ENCODE measurements at regions not wholly inside any gene's neighbourhood (a gene's known extent, or its start where the extent isn't known, plus 50 kb on each side); places are given as distances from the start of the nearest gene placed in this dataset.

DNA sequence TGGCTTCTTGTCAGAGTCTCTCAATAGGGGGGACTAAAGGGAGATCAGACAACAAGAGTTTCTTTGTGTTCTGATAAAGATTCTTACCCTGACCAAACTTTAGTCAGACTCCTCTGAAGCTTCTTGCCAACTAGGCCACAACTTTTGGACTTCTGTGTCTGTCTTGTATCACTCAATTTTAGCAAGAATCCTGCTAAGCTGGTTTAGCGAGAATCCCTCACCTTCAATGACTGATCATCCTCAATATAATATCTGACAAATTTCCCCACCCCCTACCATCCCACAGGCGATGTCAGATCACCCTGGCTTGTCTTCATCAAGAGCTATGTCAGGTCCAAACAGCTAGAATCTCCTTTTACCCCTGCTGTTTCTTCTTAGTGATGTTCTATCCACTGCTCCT, 215.2 kb downstream of the RASSF9 start:
- CTCF ChIA-PET, result no interaction called here
- no peak for TF ChIP-seq CTCF (IDR thresholded peaks at IDR 0.05)
- no peak overlapping the region for H3K27ac Mint-ChIP-seq
- no peak for DNase-seq
- H3K9me3 Mint-ChIP-seq, result no peaks in the 10 kb centered on the region
- intact Hi-C loops (cut with micrococcal nuclease), result no loop called here
- ATAC-seq, result no peak
- H3K27me3 Mint-ChIP-seq, result no peaks in the 10 kb centered on the region
- POLR2A ChIA-PET, result no interaction called here
- H3K4me3 Mint-ChIP-seq, result no peak overlapping the region
- H3K36me3 Mint-ChIP-seq (ENCODE audit: low read depth), result no peaks in the 10 kb centered on the region
- no peaks in the 10 kb centered on the region for H3K4me1 Mint-ChIP-seq (ENCODE audit: low read depth)

GRCh38 chr12:85623763-85624162, 212.4 kb downstream of the RASSF9 start:
- Mint-ChIP-seq H3K27ac (no peak overlapping the region), H3K4me1 (ENCODE audit: low read depth) (peaks cover 2% of the 10 kb centered on the region), H3K27me3 (no peaks in the 10 kb centered on the region), H3K9me3 (peaks cover 3% of the 10 kb centered on the region), H3K36me3 (ENCODE audit: low read depth) (no peaks in the 10 kb centered on the region), H3K4me3 (no peak overlapping the region)
- intact Hi-C loops (cut with micrococcal nuclease), result no loop called here
- TF ChIP-seq CTCF (IDR thresholded peaks at IDR 0.05), result no peak
- no peak for ATAC-seq
- ChIA-PET CTCF (no interaction called here), POLR2A (no interaction called here)
- DNase-seq, result no peak

- Mint-ChIP-seq H3K4me3 (no peak overlapping the region), H3K9me3 (peaks cover 3% of the 10 kb centered on the region)
- POLR2A ChIA-PET, result no interaction called here
Observed at GRCh38 chr12:85625467-85625866, 210.7 kb downstream of the RASSF9 start.

DNA sequence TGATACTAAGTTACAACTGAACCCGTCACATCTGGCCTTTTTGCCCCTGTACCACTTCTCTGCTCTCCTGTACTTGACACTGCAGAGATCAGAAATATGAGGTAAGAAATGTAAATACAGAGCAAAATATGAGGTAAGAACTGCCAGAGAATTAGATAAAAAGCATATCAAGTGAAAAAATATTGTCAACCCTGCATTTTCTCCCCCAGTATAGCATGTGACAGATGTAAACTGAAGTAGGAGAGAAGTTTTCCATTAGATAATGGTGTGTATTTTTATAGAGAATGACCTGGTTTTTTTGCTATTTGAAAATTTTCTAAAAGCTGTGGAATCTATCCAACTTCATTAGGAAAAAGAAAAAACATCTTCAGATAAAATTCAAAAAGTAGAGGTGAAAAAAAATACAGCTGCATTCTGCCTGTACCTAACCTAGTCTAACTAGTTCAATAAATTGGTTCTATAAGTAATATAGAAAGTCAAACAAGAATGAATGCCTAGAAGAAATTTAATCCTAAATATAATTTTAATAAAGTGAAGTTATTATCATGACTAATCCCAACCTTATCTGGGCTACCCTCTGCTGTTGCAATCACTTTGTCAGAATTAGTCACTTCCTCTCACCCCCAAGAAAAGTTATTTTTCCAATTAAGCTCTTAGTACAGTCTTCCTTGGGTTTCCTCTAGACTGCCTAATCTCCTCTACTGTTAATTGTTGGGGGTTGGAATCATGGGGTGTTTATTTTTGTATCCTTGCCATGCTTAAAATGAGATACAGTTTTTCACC, 210.0 kb downstream of the RASSF9 start:
- ATAC-seq, result no peak
- H3K9me3 Mint-ChIP-seq, result peaks cover 3% of the 10 kb centered on the region
- no peak overlapping the region for H3K27ac Mint-ChIP-seq
- peaks cover 2% of the 10 kb centered on the region for H3K4me1 Mint-ChIP-seq (ENCODE audit: low read depth)
- POLR2A ChIA-PET, result no interaction called here
- CTCF ChIA-PET, result no interaction called here
- no peaks in the 10 kb centered on the region for H3K27me3 Mint-ChIP-seq
- no peak for TF ChIP-seq CTCF (IDR thresholded peaks at IDR 0.05)
- intact Hi-C loops (cut with micrococcal nuclease), result no loop called here
- no peak overlapping the region for H3K4me3 Mint-ChIP-seq
- no peak for DNase-seq
- H3K36me3 Mint-ChIP-seq (ENCODE audit: low read depth), result no peaks in the 10 kb centered on the region

More at GRCh38 chr12:85625467-85625866, 210.7 kb downstream of the RASSF9 start:
- Mint-ChIP-seq H3K27me3 (no peaks in the 10 kb centered on the region), H3K27ac (no peak overlapping the region), H3K36me3 (ENCODE audit: low read depth) (no peaks in the 10 kb centered on the region), H3K4me1 (ENCODE audit: low read depth) (peaks cover 2% of the 10 kb centered on the region)
- CTCF ChIA-PET, result no interaction called here
- TF ChIP-seq CTCF (IDR thresholded peaks at IDR 0.05), result no peak
- DNase-seq, result no peak
- no peak for ATAC-seq
- intact Hi-C loops (cut with micrococcal nuclease), result no loop called here

DNA sequence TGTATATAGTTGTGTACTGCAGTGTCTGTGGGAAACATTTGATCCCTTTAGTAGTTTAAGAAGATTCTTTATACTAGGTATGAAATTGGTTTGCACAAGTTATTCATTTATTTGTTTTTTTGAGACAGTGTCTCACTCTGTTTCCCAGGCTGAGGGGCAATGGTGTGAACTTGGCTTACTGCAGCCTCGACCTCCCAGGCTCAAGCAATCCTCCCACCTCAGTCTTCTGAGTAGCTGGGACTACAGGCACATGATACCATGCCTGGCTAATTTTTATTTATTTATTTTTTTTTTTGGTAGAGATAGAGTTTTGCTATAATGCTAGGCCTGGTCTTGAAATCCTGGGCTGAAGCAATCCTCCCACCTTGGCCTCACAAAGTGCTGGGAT, 209.4 kb downstream of the RASSF9 start:
- peaks cover 2% of the 10 kb centered on the region for H3K4me1 Mint-ChIP-seq (ENCODE audit: low read depth)
- TF ChIP-seq CTCF (IDR thresholded peaks at IDR 0.05), result no peak
- peaks cover 3% of the 10 kb centered on the region for H3K9me3 Mint-ChIP-seq
- H3K27me3 Mint-ChIP-seq, result no peaks in the 10 kb centered on the region
- intact Hi-C loops (cut with micrococcal nuclease), result no loop called here
- H3K27ac Mint-ChIP-seq, result no peak overlapping the region
- ATAC-seq (no peak), DNase-seq (no peak)
- ChIA-PET POLR2A (no interaction called here), CTCF (no interaction called here)
- no peak overlapping the region for H3K4me3 Mint-ChIP-seq
- no peaks in the 10 kb centered on the region for H3K36me3 Mint-ChIP-seq (ENCODE audit: low read depth)
